GM18861 (cell line): ENCODE measurements at regions not wholly inside any gene's neighbourhood (a gene's known extent, or its start where the extent isn't known, plus 50 kb on each side); places are given as distances from the start of the nearest gene placed in this dataset.
A peak's percentile ranks its signal among the peaks of the same experiment; 100 is the strongest.

Experiments
- ATAC-seq: cut with Tn5 transposase; IDR thresholded peaks from one replicate; pipeline ENCODE4 v1.9.1; 2021; ENCODE audit not compliant: unreplicated experiment

GRCh38 chr4:179855469-179855868 is 2387.7 kb upstream of the TENM3 start:
- ATAC-seq: no peak

- ATAC-seq: no peak
These were observed 2385.0 kb upstream of the TENM3 start for GRCh38 chr4:179858221-179858620.

- peak; percentile 85 for ATAC-seq
These were observed 2375.8 kb upstream of the TENM3 start for GRCh38 chr4:179867300-179867878.

GRCh38 chr4:179871726-179872125 is 2371.5 kb upstream of the TENM3 start:
- ATAC-seq: no peak

- ATAC-seq: no peak
These were observed 2370.4 kb upstream of the TENM3 start for GRCh38 chr4:179872755-179873154.

GRCh38 chr4:179880756-179881155 is 2362.4 kb upstream of the TENM3 start:
- no peak for ATAC-seq

GRCh38 chr4:179894066-179894778 is 2349.0 kb upstream of the TENM3 start:
- ATAC-seq: no peak

GRCh38 chr4:179919587-179919986 is 2323.6 kb upstream of the TENM3 start:
- no peak for ATAC-seq

GRCh38 chr4:179927473-179927872 is 2315.7 kb upstream of the TENM3 start:
- ATAC-seq: no peak

- ATAC-seq: no peak
These were observed 2301.3 kb upstream of the TENM3 start for GRCh38 chr4:179941911-179942310.

GRCh38 chr4:179976777-179977176 is 2266.4 kb upstream of the TENM3 start:
- no peak for ATAC-seq

GRCh38 chr4:179977378-179977777 is 2265.8 kb upstream of the TENM3 start:
- ATAC-seq: no peak

- ATAC-seq: no peak
These were observed 2262.0 kb upstream of the TENM3 start for GRCh38 chr4:179981161-179981560.

GRCh38 chr4:179989975-179990374 is 2253.2 kb upstream of the TENM3 start:
- no peak for ATAC-seq

GRCh38 chr4:180009316-180009715 is 2233.9 kb upstream of the TENM3 start:
- ATAC-seq: no peak

- ATAC-seq: no peak
These were observed 2214.5 kb upstream of the TENM3 start for GRCh38 chr4:180028682-180029081.

GRCh38 chr4:180031330-180031729 is 2211.9 kb upstream of the TENM3 start:
- no peak for ATAC-seq

GRCh38 chr4:180041576-180041975 is 2201.6 kb upstream of the TENM3 start:
- ATAC-seq: no peak

- ATAC-seq: no peak
These were observed 2190.6 kb upstream of the TENM3 start for GRCh38 chr4:180052629-180053028.

- no peak for ATAC-seq
These were observed 2188.9 kb upstream of the TENM3 start for GRCh38 chr4:180054291-180054690.

GRCh38 chr4:180057299-180057721 is 2185.9 kb upstream of the TENM3 start:
- no peak for ATAC-seq

- no peak for ATAC-seq
These were observed 2185.1 kb upstream of the TENM3 start for GRCh38 chr4:180057891-180058671.
